OCI-LY3 (cell line): ENCODE measurements at regions not wholly inside any gene's neighbourhood (a gene's known extent, or its start where the extent isn't known, plus 50 kb on each side); places are given as distances from the start of the nearest gene placed in this dataset.

ENCODE experiments used
- H2AFZ ChIP-seq: fragments of 200-600, 300-600 bp; shearing (Covaris generic); 2 replicates; pipeline ENCODE4 v1.6.0; 2014; ENCODE audit warnings: antibody characterized with exemption, low read depth, low read length
- H3K27ac ChIP-seq: fragments of 200-600, 300-600 bp; sonication (generic); 2 replicates; pipeline ENCODE4 v1.5.1; 2014; ENCODE audit warnings: mild to moderate bottlenecking, low read length, moderate library complexity, mixed read lengths
- H3K27me3 ChIP-seq: fragments of 200-600, 300-600 bp; sonication (generic); 2 replicates; pipeline ENCODE4 v1.6.1; 2014; ENCODE audit warnings: low read depth, low read length, mixed read lengths
- H3K36me3 ChIP-seq: fragments of 200-600, 300-600 bp; sonication (generic); replicated peaks from 2 replicates; pipeline ENCODE3; 2014; ENCODE audit warnings: low read depth, low read length, mixed read lengths
- H3K4me1 ChIP-seq: fragments of 300-600, 200-600 bp; sonication (generic); 2 replicates; pipeline ENCODE4 v1.6.1; 2014; ENCODE audit warnings: low read length, mixed read lengths
- H3K4me2 ChIP-seq: fragments of 200-600, 300-600 bp; sonication (generic); 2 replicates; pipeline ENCODE4 v1.6.1; 2014; ENCODE audit warnings: low read length, mixed read lengths
- H3K4me3 ChIP-seq: fragments of 300-600, 200-600 bp; sonication (generic); 2 replicates; pipeline ENCODE4 v1.5.1; 2014; ENCODE audit warnings: antibody characterized with exemption, mild to moderate bottlenecking, low read length, moderate library complexity
- H3K79me2 ChIP-seq: fragments of 300-600, 200-600 bp; shearing (Covaris generic); 2 replicates; pipeline ENCODE4 v1.6.1; 2014; ENCODE audit warnings: mild to moderate bottlenecking, low read length, mixed read lengths
- H3K9ac ChIP-seq: fragments of 300-600, 200-600 bp; shearing (Covaris generic); 2 replicates; pipeline ENCODE4 v1.6.0; 2014; ENCODE audit warnings: mild to moderate bottlenecking, low read length, moderate library complexity
- H3K9me3 ChIP-seq: fragments of 200-600, 300-600 bp; shearing (Covaris generic); 2 replicates; pipeline ENCODE4 v1.6.1; 2014; ENCODE audit warnings: low read length, mixed read lengths; ENCODE audit not compliant: insufficient read depth
- H4K20me1 ChIP-seq: fragments of 200-600, 300-600 bp; sonication (generic); 2 replicates; pipeline ENCODE4 v1.6.1; 2016; ENCODE audit warnings: low read length, mixed read lengths; ENCODE audit not compliant: insufficient read depth
- EZH2phosphoT487 ChIP-seq: fragments of 200-600 bp; shearing (Covaris generic); IDR thresholded peaks from 2 replicates; pipeline ENCODE4 v1.6.1; 2018; ENCODE audit warnings: antibody characterized with exemption, mixed run types, low read depth
- TF ChIP-seq, protein P1 (sequence below): fragments of 200-600, 300-600 bp; sonication (generic); IDR thresholded peaks from 2 replicates; pipeline ENCODE4 v1.5.1; 2014; ENCODE audit warnings: antibody characterized with exemption, low read length, low read depth

DNA sequence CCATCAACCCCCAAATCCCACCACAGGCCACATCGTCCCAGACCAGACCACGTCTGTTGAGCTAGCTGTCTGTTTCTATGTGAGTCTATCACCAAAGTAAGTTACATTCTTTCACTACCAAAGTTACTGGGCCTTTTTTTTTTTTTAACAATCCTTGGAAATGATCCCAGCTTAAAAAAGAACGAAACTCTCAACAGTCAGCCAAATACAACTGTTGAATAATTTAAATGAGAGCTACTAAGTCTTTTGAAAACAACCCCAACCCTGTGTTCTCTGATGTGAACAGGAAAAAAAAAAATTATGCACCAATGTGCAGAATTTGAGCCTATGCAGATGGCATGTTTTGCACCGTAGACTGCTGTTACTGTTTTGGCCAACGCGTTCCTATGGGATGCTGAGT is 134.0 kb upstream of the ETS2 start:
- Histone ChIP-seq H3K9me3 (no peaks in the 10 kb centered on the region), H3K4me1 (no peaks in the 10 kb centered on the region), H3K79me2 (no peaks in the 10 kb centered on the region), H3K4me2 (no peak overlapping the region), H3K27ac (no peak overlapping the region), H4K20me1 (no peaks in the 10 kb centered on the region), H2AFZ (no peak overlapping the region), H3K4me3 (no peak overlapping the region), H3K36me3 (no peaks in the 10 kb centered on the region), H3K9ac (no peak overlapping the region), H3K27me3 (0 out of 2 replicates have a peak, but pooled peaks cover 12% of the 10 kb centered on the region)
- TF ChIP-seq, protein P1, sequence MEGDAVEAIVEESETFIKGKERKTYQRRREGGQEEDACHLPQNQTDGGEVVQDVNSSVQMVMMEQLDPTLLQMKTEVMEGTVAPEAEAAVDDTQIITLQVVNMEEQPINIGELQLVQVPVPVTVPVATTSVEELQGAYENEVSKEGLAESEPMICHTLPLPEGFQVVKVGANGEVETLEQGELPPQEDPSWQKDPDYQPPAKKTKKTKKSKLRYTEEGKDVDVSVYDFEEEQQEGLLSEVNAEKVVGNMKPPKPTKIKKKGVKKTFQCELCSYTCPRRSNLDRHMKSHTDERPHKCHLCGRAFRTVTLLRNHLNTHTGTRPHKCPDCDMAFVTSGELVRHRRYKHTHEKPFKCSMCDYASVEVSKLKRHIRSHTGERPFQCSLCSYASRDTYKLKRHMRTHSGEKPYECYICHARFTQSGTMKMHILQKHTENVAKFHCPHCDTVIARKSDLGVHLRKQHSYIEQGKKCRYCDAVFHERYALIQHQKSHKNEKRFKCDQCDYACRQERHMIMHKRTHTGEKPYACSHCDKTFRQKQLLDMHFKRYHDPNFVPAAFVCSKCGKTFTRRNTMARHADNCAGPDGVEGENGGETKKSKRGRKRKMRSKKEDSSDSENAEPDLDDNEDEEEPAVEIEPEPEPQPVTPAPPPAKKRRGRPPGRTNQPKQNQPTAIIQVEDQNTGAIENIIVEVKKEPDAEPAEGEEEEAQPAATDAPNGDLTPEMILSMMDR: no peak
- no peak for TF ChIP-seq EZH2phosphoT487

DNA sequence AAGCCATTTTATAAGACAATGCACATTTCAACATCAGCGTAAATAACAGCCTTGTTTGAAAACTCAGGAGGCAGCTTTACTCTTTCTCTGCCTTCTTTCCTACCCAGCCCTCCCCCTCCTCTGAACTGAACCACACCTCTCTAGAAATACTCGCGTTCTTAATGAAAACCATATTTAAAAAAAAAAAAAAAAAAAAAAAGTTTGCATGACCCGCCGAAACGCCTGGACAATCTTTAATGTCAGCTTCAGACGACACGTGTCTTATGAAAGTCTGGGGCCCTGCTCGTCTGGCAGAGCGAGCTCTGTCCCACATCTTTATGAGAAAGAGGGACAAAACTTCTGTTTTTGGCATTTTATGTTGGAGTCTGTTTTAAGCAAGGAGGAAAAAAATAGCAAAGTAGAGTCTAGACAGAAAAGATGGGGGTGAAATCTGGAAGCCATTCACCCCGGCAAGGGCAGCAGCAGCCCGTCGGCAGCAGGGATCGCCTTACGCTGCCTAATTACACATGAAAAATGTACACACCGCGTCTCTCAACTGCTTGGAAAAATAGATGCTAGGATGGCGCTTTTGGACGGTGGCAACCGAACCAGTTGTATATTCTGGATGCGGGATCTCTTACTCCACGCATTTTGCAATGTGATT is 130.4 kb upstream of the ETS2 start:
- H4K20me1 ChIP-seq: no peaks in the 10 kb centered on the region
- no peak overlapping the region for H3K4me2 ChIP-seq
- no peak overlapping the region for H2AFZ ChIP-seq
- no peaks in the 10 kb centered on the region for H3K79me2 ChIP-seq
- H3K27ac ChIP-seq: no peak overlapping the region
- no peak for TF ChIP-seq EZH2phosphoT487
- TF ChIP-seq, protein P1: no peak
- H3K4me1 ChIP-seq: no peaks in the 10 kb centered on the region
- H3K9ac ChIP-seq: no peak overlapping the region
- 0 out of 2 replicates have a peak, but pooled peaks cover 12% of the 10 kb centered on the region for H3K27me3 ChIP-seq
- no peak overlapping the region for H3K4me3 ChIP-seq
- H3K36me3 ChIP-seq: no peaks in the 10 kb centered on the region
- H3K9me3 ChIP-seq: no peaks in the 10 kb centered on the region

DNA sequence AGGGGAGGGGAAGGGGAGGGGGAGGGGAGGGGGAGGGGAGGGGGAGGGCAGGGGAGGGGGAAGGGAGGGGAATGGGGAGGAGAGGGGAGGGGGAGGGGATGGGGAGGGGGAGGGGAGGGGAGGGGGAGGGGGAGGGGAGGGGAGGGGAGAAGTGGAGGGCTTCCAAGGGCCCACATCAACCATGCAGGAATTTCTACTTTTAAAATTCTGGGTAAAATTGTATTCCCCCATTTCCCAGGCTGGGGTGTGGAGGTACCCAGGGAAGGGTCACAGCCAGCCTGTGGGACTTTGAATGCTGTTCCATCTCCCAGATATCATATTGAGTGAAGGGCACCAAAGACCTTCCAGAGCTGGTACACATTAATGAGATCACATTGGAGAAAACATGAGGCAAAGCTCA is 126.9 kb upstream of the ETS2 start:
- H3K36me3 ChIP-seq: no peaks in the 10 kb centered on the region
- H3K27me3 ChIP-seq: no peaks in the 10 kb centered on the region
- no peak overlapping the region for H3K4me3 ChIP-seq
- H4K20me1 ChIP-seq: no peaks in the 10 kb centered on the region
- H3K4me1 ChIP-seq: no peaks in the 10 kb centered on the region
- H3K9me3 ChIP-seq: no peaks in the 10 kb centered on the region
- H2AFZ ChIP-seq: no peak overlapping the region
- TF ChIP-seq EZH2phosphoT487: no peak
- TF ChIP-seq, protein P1: no peak
- no peak overlapping the region for H3K9ac ChIP-seq
- no peak overlapping the region for H3K4me2 ChIP-seq
- H3K27ac ChIP-seq: no peak overlapping the region
- H3K79me2 ChIP-seq: no peaks in the 10 kb centered on the region

GRCh38 chr21:38679534-38679933 is 126.2 kb upstream of the ETS2 start:
- Histone ChIP-seq H3K27ac (no peak overlapping the region), H2AFZ (no peak overlapping the region), H3K4me1 (no peaks in the 10 kb centered on the region), H3K4me2 (no peak overlapping the region), H3K9ac (no peak overlapping the region), H3K79me2 (no peaks in the 10 kb centered on the region), H3K36me3 (no peaks in the 10 kb centered on the region), H4K20me1 (no peaks in the 10 kb centered on the region), H3K4me3 (no peak overlapping the region), H3K9me3 (no peaks in the 10 kb centered on the region), H3K27me3 (no peaks in the 10 kb centered on the region)
- TF ChIP-seq, protein P1: no peak
- no peak for TF ChIP-seq EZH2phosphoT487
